MM.1S (cell line): ENCODE measurements at regions not wholly inside any gene's neighbourhood (a gene's known extent, or its start where the extent isn't known, plus 50 kb on each side); places are given as distances from the start of the nearest gene placed in this dataset.

Experiments used
- CTCF ChIP-seq: fragments of 300-600 bp; sonication (generic); IDR thresholded peaks from 2 replicates; pipeline ENCODE4 v1.5.1; 2016; ENCODE audit warnings: antibody characterized with exemption, low read length, mixed read lengths
- EZH2 ChIP-seq: fragments of 300-600 bp; sonication (generic); optimal IDR thresholded peaks from 2 replicates; pipeline ENCODE3; 2017; ENCODE audit warnings: low read depth, mild to moderate bottlenecking, antibody characterized with exemption, low read length, mixed read lengths
- EZH2phosphoT487 ChIP-seq: fragments of 300-600 bp; sonication (generic); IDR thresholded peaks from 2 replicates; pipeline ENCODE4 v1.6.1; 2018; ENCODE audit warnings: antibody characterized with exemption, low read length

GRCh38 chr12:76713986-76714385 lies 49.9 kb upstream of the ZDHHC17 start:
- no peak for TF ChIP-seq CTCF
- no peak for TF ChIP-seq EZH2
- TF ChIP-seq EZH2phosphoT487: no peak
